ENCODE measurements at regions not wholly inside any gene's neighbourhood (a gene's known extent, or its start where the extent isn't known, plus 50 kb on each side); places are given as distances from the start of the nearest gene placed in this dataset.
"Not testable (repeated sequence)": the region's sequence is repeated elsewhere in the genome, so short reads cannot be mapped to it uniquely, and the experiment has no call there.

GRCh38 chr12:4822572-4822971, 87.1 kb upstream of the KCNA1 start:
- DNase-seq (ENCODE audit: low read depth in 2 of 3, low spot score in 2 of 3), result no peak

GRCh38 chr12:4824380-4824779, 85.3 kb upstream of the KCNA1 start:
- DNase-seq (ENCODE audit: low read depth in 2 of 3, low spot score in 2 of 3), result no peak

- peak in 2 of 3 donors; percentile 47 to 71 for DNase-seq (ENCODE audit: low read depth in 2 of 3, low spot score in 2 of 3)
Measured at GRCh38 chr12:4825011-4825858, 84.5 kb upstream of the KCNA1 start.

GRCh38 chr12:4826909-4827308, 82.8 kb upstream of the KCNA1 start:
- no peak for DNase-seq (ENCODE audit: low read depth in 2 of 3, low spot score in 2 of 3)

GRCh38 chr12:4828176-4828575, 81.5 kb upstream of the KCNA1 start:
- no peak for DNase-seq (ENCODE audit: low read depth in 2 of 3, low spot score in 2 of 3)

GRCh38 chr12:4829161-4829792, 80.4 kb upstream of the KCNA1 start:
- DNase-seq (ENCODE audit: low read depth in 2 of 3, low spot score in 2 of 3), result peak in 2 of 3 donors; percentile 83 to 94

GRCh38 chr12:4829793-4830162, 79.9 kb upstream of the KCNA1 start:
- DNase-seq (ENCODE audit: low read depth in 2 of 3, low spot score in 2 of 3), result peak in 1 of 3 donors; percentile 50

- no peak for DNase-seq (ENCODE audit: low read depth in 2 of 3, low spot score in 2 of 3)
Measured at GRCh38 chr12:4830556-4831210, 79.0 kb upstream of the KCNA1 start.

- DNase-seq (ENCODE audit: low read depth in 2 of 3, low spot score in 2 of 3), result no peak
Measured at GRCh38 chr12:4833053-4833452, 76.7 kb upstream of the KCNA1 start.

- DNase-seq (ENCODE audit: low read depth in 2 of 3, low spot score in 2 of 3), result no peak
Measured at GRCh38 chr12:4833524-4833923, 76.2 kb upstream of the KCNA1 start.

GRCh38 chr12:4842401-4842800, 67.3 kb upstream of the KCNA1 start:
- DNase-seq (ENCODE audit: low read depth in 2 of 3, low spot score in 2 of 3), result not testable (repeated sequence)

- DNase-seq (ENCODE audit: low read depth in 2 of 3, low spot score in 2 of 3), result no peak
Measured at GRCh38 chr12:4843907-4844306, 65.8 kb upstream of the KCNA1 start.

GRCh38 chr12:4847713-4848112, 62.0 kb upstream of the KCNA1 start:
- no peak for DNase-seq (ENCODE audit: low read depth in 2 of 3, low spot score in 2 of 3)

GRCh38 chr12:4849115-4849541, 60.6 kb upstream of the KCNA1 start:
- peak in 2 of 3 donors; percentile 35 to 68 for DNase-seq (ENCODE audit: low read depth in 2 of 3, low spot score in 2 of 3)

- no peak for DNase-seq (ENCODE audit: low read depth in 2 of 3, low spot score in 2 of 3)
Measured at GRCh38 chr12:4849795-4850345, 59.8 kb upstream of the KCNA1 start.

- no peak for DNase-seq (ENCODE audit: low read depth in 2 of 3, low spot score in 2 of 3)
Measured at GRCh38 chr12:4850857-4851380, 58.8 kb upstream of the KCNA1 start.

GRCh38 chr12:4852308-4852707, 57.4 kb upstream of the KCNA1 start:
- DNase-seq (ENCODE audit: low read depth in 2 of 3, low spot score in 2 of 3), result no peak

- DNase-seq (ENCODE audit: low read depth in 2 of 3, low spot score in 2 of 3), result no peak
Measured at GRCh38 chr12:4852911-4853310, 56.8 kb upstream of the KCNA1 start.

- DNase-seq (ENCODE audit: low read depth in 2 of 3, low spot score in 2 of 3), result peak; percentile 37 to 91 (median 77)
Measured at GRCh38 chr12:4855121-4855924, 54.4 kb upstream of the KCNA1 start.

GRCh38 chr12:4856596-4856995, 53.1 kb upstream of the KCNA1 start:
- DNase-seq (ENCODE audit: low read depth in 2 of 3, low spot score in 2 of 3), result peak in 1 of 3 donors; percentile 25
